Renal cortical epithelial cell (primary cell): ENCODE measurements at regions not wholly inside any gene's neighbourhood (a gene's known extent, or its start where the extent isn't known, plus 50 kb on each side); places are given as distances from the start of the nearest gene placed in this dataset.
A peak's percentile ranks its signal among the peaks of the same experiment; 100 is the strongest.

Source experiments
- DNase-seq: peaks from one replicate; pipeline ENCODE4 v3.0.0-alpha.2; 2011; ENCODE audit warnings: low read depth

DNA sequence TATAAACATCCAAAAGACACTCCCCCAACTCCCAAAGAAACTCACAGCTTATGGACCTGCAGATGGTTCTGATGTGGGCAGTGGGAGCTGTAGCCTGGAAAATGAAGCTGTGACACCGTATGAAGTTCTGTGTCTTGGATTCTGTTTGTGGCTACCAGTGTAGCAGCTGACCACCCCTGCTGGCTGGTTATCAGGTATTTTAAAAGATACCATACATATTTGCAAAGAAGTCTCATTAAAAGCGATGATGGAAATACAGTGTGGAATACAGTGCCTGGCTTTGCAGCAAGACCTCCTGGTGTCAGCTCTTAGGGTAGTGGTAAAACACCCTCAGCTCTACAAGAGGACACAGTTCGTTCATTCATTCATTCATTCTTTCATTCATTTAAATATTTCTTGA, 194.3 kb upstream of the PRKCQ start:
- no peak for DNase-seq

- no peak for DNase-seq
Measured at GRCh38 chr10:6771331-6771730, 191.3 kb upstream of the PRKCQ start.

- DNase-seq: no peak
Measured at GRCh38 chr10:6770846-6771245, 190.8 kb upstream of the PRKCQ start.

DNA sequence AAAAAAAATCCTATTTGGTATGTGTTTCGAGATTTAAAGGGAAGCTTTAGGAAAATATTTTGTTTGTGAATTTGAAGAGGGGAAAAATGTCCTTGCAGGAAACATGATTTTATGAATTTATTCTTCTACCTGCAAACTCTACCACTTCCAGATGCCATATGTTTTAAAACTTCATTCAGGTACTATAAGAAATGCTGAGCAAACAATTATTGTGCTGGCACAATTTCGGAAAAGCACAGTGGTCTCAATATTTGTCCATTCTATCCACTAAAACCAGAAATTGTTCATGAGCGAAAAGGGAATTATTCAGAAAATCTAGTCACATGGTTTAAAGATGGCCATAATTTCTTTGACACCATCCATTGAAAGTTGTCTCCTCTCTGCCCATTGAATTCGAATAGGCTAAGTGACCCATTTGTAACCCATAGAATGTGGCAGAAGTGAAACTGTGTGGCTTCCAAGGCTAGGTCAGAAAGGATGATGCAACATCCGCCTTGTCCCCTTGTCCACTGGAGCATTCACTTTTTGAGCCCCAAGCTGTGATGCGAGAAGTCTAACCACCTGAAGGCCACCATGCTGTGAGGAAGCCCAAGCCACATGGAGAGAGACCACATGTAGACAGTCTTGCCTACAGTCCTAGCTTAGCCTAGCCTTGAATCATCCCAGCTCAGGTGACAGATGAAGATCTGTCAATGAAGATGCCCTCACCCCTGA, 189.8 kb upstream of the PRKCQ start:
- no peak for DNase-seq

GRCh38 chr10:6766131-6766801, 186.2 kb upstream of the PRKCQ start:
- no peak for DNase-seq

DNA sequence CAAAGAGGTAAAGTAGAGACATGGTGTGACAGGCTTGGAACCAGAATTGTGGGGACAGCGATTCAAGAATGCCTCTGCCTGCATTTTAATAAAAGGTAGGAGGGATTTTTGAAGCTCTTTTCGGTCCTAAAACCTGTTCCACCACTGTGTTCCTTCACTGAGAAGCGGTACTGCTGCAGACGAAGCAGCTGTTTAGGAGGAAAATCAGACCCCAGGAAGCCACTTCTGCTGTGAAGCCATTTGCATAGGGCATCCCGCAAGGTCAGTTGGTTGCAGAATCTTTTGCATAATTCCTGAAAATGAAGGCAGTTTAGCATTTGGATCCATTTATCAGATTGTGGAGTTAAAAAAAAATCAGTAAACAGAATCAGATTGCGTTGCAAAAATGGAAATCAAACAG, 183.3 kb upstream of the PRKCQ start:
- no peak for DNase-seq

GRCh38 chr10:6763001-6763400, 182.9 kb upstream of the PRKCQ start:
- DNase-seq: no peak

DNA sequence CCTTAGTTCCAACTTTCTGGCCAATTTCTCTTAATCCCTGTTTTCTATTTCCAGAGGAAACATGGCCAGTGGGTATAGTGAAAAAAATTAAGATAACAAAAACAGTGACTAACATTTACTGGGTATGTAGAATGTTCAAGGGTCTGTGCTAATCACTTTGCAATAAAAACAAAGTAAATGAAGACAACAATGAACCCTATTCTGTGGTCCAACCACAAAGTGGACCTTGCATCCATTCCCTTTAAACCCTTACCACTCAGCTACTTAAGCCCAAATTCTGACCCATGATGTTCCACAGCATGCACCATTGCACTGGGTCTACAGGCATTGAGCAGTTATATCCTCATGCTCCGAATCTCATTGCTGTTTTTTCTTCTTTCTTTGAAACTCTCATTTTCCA, 179.9 kb upstream of the PRKCQ start:
- peak; percentile 91 for DNase-seq

DNA sequence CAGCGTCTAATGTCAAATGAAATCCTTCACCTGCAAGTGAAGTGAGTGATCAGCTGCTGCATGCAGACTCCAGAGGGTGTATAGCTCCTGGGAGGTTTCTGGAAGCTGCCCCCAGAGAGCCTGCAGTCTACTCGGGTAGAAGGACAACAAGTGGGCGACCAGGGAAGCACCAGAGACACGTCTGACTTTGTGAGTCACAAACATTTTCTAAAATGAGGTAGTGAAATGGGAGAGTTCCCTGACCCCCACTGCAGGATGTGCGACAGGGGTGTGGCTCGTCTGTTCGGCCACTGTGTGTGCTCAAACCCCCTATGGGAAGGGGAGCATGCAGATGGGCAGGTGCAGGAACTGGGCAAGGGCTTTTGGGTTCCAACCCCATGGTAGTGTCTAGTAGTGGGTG, 177.1 kb upstream of the PRKCQ start:
- no peak for DNase-seq

- peak; percentile 38 for DNase-seq
Measured at GRCh38 chr10:6756716-6757115, 176.6 kb upstream of the PRKCQ start.

DNA sequence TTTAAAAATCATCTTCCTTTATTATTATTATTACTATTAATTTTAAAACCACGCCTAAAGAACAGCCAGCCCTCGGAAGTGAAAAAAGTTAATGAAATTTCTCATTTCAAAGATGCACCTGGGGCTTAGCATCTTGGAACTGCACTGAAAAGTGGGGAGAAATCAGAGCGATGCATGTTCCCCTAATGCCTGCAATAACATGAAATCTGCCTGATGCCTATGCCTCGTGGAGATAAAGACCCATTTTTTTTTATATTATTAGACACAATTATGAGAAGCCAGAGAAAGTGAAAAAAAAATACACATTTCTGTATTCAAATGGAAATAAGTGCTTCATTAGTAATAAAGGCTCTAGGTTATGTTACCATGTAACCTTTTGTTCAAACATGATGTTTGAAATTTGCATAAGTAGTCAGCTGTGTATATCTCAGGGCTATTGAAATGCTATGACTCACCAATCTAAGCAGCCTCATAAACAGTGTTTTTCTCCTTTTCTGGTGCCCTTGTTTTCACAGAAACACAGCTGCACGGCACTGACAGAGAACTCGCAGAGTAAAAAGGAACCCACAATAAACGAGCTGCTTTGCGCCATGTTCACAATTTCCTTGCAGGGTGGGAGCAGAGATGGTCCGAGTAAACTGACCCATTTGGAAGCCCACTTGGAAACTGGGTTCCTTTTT, 175.8 kb upstream of the PRKCQ start:
- peak; percentile 95 for DNase-seq

- no peak for DNase-seq
Measured at GRCh38 chr10:6753644-6754043, 173.6 kb upstream of the PRKCQ start.

DNA sequence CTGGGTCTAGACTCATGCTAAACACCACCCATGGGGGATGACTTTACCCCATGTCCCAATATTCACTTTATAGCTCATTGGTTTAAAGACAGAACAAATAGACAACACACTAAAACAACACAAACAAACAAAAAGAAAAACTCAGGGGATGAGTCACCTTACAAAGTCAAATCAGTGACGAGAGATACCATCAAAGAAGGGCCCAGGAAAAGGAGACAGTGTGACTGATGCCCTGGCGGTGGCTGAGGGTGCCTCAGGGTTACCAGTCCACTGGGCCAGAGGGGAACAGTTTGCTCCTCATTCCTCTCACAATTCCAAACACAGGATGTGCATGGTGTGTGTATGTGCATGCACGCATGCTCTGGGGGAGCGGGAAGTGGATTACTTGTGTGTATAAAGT, 171.3 kb upstream of the PRKCQ start:
- no peak for DNase-seq

GRCh38 chr10:6748981-6749635, 169.0 kb upstream of the PRKCQ start:
- DNase-seq: peak; percentile 85

- no peak for DNase-seq
Measured at GRCh38 chr10:6748029-6748428, 168.0 kb upstream of the PRKCQ start.

- peak; percentile 25 for DNase-seq
Measured at GRCh38 chr10:6746782-6747181, 166.7 kb upstream of the PRKCQ start.

DNA sequence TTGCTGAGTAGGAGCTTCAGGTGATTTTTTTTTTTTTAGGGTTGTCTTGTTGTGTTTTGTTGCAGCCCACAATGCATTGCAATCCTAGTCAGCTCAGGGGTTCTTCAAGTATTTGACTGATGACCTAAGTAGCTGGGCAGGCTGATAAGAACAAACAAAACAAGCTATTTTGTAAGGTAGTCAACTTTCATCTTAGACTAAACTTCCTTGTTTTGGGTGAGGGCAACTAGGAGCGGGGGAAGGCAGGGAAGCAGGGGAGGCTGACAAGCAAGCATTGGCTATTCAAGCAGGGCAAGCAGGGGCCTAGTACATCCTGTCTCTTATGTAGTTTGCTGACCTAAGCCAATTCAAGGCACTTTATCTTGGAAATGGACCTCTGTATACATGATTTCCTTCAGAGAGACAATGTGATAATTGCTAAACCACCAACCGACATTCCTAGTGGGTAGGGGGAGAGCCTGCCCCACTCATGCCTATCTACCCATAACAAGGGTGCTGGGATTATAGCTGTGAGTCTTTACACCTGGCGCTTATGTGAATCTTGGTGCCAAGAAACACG, 163.3 kb upstream of the PRKCQ start:
- DNase-seq: peak; percentile 24

GRCh38 chr10:6741541-6741941, 161.5 kb upstream of the PRKCQ start:
- DNase-seq: no peak

DNA sequence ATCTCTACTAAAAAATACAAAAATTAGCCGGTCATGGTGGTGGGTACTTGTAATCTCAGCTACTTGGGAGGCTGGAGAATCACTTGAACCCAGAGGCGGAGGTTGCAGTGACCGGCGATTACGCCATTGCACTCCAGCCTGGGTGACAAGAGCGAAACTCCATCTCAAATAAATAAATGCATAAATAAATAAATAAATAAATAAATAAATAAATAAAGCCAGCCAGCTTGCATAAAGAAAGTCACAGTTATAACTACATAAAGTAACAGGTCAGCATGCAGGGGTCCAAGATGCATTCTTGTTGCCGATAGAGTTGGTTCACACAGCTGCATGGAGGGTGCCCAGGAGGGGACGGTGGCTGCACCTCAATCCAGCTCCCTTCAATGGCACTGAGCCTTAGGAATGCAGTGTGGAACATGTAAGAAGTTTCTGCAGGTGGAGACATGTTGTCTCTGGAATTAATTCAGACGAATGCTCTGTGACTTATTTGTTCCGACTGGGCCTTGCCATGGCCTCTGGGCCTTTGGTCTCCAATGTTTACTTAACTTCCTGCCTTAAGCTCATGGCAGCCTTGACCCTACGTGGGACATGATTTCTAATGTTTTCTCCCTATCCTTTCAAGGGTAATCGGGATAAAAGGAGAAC, 159.6 kb upstream of the PRKCQ start:
- no peak for DNase-seq

DNA sequence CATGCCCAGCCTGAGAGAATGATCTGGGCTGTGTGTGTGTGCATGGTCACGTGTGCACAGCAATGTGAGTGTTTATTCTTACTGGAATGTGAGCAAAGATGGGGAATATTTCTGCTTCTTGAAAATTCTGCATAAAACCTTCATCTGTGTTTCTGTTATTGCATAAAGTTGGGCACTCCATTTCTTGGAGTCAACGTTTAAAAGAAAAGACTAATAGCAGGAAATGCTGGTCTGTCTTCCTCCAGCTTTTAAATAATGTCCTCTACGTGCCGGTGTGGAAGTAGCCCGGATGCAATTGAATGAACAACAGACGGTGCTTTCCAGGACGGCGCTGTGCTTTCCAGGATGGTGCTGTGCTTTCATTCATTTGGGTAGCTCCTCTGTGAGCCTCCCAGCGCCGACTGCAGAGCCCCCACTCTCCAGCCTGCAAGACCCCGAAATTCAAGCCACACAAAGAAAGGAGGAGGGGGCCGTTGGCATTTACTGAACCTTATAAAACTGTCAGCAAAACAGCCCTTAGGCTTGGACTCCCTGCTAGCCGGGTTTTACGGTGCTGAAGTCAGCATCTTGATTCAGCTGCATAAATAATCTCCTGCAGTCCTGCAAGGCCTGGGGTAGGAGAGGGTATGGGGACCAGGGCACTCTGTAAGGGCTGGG, 158.2 kb upstream of the PRKCQ start:
- DNase-seq: peak; percentile 65

DNA sequence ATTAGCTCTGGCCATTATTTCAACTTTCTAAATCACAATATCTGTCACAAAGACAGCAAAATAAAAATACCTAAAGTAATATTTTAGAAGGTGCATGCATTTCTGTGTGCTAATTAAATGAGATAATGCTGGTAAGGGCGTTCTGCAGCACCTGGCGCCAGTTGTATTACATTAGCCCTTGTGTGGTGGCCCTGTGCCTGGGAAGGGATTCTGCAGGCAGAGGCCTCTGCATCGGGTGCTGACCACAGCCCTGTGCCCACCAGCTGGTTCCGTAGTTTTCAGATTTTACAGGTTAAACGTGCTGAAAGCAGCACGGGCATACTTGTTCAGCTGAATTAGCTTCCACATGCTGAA, 157.7 kb upstream of the PRKCQ start:
- no peak for DNase-seq
